Stimulated activated CD4-positive, alpha-beta T cell treated with anti-CD3 and anti-CD28 coated beads, Interleukin-12 subunit alpha, Interleukin-12 subunit beta, amount 100 ng/mL, for 48 hours (primary cell): ENCODE measurements at regions not wholly inside any gene's neighbourhood (a gene's known extent, or its start where the extent isn't known, plus 50 kb on each side); places are given as distances from the start of the nearest gene placed in this dataset.

Source experiments
- DNase-seq, 3 donors: peaks; one replicate each; pipeline ENCODE4 v3.0.0-alpha.2; 2020; ENCODE audit warnings: low read depth in 2 of 3, low spot score in 1 of 3

DNA sequence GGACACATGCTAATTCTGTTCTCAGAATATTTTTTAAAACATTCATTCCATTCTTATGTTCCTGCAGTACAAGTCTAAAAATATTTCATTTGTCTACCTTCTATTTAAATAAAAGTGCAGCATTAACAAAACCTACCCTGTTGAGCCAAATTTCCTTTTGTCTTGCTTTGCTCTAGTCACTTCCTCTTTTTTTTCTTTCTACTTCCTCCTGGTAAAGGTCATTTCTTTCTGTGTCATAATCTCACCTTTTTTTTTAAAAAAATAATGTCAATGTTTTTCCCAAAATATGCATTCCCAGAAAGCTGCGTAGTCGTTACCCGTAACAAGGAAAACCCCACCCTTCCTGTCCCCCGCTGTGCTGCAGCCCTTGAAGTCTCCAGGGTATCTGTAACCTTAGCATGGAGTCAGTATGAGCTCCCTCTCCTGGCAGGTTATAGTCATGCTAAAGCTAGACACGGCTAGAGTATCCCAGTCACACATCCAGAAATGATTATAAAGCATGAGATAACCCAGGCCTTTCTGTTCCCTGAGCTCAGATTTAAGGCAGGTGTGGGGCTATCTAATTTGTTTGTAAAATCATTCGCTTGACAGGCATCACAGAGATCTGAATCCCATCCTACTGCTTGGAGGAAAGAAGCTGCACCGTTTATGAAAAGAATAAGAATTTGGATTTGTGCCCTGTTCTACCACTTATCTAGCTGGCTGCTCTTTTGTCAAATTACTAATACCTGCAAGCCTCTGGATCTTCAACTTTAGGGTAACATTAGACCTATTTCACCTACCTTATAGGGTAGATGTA lies 51.1 kb upstream of the EED start:
- DNase-seq, result peak; percentile 43 to 73 (median 43)

DNA sequence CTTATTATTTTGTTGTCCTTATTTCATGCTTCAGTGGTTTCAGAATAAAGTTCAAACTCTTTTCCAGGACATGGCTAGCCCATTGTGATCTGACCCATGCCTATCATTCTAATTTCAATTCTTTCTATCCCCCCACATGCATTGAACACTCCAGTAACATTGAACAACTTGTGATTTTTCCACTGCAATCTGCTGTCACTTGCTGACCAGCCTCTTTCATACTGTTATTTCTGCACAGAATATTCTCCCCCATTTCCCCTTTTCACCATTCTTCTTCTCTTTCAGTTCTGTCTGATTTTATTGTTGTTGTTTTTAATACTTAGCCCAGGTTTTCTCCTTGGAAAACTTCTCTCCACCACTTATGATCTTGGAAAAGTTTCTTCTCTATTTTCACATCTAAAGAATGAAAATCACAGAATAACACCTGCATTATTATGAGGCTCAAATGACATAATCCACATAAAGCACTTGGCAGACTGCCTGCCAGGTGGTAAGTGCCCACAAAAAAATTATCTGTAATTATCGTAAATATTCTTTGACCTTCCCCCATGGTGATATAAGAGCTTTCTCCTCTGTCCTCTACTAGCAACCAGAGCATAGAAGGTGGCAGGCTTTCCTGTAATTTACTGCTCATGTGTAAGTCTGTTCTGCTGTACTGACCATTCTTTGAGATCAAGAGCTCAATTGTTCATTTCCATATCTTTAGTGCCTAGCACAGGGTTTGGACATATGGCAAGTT lies 51.9 kb upstream of the EED start:
- DNase-seq, result no peak

DNA sequence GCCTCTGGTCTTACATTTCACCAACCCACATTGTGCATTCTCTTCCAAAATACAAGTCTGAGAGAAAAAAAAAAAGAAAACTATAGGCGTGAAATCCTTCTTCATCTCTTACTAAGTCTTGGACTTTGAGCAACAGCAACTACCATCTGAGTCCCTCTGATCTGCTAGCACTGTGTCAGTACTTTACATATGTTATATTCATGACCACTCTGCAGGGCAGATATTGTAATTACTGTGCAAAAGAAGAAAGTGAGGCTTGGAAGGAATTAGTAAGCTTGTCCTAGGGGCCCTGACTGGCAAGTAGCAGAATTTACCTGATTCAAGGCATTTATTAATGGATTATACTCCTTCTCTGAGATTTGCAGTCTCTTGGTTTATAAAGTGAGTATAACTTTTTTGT lies 52.7 kb upstream of the EED start:
- no peak for DNase-seq

DNA sequence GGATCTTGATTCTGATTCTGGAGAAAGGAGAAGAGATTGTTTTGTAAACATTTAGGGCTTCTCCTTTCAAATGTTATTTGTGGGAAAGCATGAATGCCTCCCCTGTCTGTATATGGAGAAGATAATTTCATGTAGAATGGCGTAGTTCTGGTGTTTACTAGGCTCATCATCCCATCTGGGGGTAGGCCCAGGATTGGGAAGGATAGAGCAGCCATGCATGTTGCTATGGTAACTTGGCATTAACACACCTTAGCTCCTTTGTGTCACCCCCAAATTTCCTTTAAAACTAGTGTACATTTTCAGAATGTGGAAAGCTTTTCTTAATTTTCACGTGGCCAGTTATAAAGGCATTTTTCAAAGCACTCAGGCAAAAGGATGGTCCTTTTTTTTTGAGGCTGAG lies 57.5 kb upstream of the EED start:
- DNase-seq, result no peak

DNA sequence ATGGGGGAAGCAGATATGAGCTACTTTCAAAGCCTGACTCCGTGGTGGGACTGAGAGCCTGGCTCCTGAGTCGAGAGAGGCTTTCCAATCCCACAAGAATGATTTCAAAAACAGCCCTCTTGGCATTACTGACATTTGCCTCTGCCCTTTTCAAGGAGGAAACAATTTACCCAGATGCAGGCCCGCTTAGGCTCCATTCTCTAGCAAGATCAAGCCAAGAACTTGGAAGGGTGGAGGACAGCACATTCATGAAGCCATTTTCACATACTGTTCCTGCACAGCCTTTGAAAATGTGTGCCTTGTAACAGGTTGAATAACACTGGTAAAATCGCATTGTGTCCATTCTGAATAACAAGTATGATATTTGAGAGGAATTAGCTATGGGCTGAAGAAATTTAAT lies 58.2 kb upstream of the EED start:
- DNase-seq, result no peak

DNA sequence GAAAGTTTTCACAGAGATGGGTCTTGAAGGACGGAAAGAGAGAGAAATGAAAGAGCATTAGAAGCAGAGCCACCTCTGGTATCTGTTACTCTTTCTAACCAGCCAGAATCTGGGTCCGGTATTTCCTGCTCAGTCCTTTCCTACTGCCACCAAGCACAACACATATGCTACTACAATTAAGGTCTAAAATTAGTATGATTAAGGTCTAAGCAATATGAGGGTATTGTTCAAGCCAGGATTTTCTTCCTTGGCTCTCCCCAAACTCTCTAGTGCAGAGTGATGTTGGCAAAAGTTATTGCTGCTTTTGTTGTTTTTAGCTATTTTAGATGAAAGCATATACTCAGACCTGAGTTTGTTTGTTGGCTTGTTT lies 59.2 kb upstream of the EED start:
- no peak for DNase-seq

DNA sequence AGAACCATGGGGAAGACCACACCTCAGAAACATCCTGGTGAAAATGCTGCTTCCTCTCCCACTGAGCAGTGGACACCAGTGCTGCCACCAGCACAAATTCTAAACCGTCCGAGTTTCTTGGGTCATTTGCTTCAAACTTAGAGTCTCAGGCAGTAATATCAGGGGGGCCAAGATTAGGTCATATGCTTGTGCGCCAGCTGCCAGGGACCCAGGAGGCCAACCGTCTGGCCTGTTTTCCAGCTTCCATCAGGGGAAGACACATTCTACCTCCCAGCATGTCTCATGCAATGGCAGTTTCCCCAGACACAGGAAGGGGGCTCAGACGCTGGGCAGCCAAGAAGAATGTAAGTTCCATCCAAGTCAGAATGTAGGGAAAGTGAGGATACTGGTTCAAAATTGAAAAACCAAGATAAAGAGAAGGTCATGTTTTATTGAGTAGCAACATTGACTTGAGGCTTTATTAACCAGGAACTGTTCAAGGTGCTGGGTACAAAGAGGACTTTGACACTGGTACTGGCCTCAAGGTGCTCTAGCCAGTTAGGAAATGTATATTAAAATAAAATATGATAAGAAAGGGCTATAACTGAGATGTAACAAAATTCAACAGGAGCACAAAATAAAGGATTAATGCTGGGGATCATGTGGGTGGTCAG lies 59.7 kb upstream of the EED start:
- DNase-seq, result no peak

DNA sequence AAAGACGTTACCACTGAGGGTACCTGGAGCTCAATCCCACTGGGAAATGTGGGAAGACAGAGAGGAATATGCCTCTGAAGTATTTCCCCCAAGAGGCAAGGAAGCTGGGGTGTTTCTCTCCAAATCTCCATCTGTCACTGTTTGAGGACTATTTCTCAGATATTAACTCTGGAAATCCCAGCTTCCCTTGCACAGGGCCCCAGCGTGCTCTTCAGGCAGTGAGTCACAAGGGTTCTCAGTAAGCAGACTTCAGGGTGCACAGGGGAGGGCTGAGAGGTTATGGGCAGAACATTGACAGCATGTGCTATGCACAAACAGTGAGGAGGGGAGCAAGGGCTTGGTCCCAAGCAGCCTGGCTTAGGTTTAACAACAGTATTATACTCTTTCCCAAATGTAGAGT lies 60.9 kb upstream of the EED start:
- DNase-seq, result peak in 2 of 3 donors; percentile 32 to 34

DNA sequence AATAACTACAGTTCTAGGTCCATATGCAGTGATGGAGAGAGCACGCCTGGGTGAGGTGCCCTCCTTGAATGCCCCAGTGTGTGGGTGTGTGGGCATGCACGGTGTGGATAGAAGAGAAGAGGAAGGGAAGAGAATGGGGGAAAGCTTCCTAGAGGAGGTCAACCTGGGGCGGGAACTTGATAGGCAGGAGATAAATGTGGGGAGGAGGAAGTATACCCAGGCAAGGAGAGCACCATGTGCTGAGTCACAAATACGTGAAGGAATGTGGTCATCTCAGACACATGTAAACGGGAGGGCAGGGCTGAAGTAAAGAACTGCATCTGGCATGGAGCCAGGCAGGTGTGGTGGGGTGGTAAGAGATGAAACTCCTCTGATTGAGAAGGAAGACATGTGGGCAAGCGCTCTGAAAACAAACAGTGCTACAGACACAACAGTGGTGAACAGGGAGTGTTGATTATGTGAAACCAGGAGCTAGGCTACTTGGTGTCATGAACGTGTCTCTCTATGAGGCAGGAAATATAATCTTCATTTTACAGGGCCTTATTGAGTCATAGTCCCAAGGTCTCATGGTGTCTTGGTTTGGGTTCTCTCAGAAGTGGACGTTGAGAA lies 61.5 kb upstream of the EED start:
- DNase-seq, result peak; percentile 65 to 72 (median 68)

DNA sequence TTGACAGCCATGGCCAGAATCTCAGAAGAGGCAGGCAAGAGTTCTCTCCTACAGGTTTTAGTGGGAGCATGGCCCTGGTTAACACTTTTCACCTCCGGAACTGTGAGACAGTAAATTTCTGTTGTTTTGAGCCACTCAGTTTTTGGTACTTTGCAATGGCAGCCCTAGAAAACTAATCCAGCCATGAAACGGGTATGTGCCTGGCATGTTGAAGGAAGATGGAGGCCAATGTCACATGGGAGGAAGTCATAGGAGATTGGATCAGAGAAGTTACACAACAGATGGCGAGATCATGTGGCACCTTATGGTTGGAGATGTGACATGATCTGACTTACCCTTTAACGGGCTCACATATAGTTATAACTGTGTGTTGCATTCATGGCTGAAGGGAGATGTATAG lies 63.2 kb upstream of the EED start:
- no peak for DNase-seq

DNA sequence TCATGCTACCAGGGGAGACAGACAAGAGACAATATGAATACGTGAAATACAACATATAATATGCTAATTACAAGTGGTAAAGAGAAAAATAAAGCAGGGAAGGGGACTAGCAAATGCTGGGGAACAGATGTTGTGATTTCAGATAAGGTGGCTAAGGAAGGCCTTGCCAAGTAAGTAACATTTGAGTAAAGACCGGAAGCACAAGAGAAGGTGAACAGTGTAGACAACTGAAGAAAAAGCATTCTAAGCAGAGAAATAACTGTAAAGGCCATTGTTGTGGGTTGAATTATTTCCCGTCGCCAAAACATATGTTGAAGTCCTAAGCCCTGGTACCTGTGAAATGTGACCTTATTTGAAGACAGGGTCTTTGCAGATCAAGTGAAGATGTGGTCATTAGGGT lies 63.7 kb upstream of the EED start:
- no peak for DNase-seq

DNA sequence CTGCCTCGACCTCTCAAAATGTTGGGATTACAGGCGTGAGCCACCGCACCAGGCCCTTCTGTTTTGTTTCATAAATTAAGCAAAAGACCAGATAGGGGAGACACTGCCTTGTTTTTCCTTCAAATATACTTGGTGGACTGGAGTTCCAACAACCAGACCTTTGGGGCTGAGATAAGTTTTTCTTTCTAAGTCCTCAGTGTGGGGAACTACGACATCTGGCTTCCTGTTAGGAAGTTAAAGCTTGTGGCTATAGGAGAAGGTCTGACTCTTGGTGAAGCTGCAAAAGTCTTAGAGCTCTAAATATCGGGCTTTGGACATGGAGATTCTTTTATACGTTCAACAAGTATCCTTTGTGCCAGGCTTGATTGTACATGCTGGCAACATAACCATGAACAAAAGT lies 64.1 kb upstream of the EED start:
- no peak for DNase-seq

DNA sequence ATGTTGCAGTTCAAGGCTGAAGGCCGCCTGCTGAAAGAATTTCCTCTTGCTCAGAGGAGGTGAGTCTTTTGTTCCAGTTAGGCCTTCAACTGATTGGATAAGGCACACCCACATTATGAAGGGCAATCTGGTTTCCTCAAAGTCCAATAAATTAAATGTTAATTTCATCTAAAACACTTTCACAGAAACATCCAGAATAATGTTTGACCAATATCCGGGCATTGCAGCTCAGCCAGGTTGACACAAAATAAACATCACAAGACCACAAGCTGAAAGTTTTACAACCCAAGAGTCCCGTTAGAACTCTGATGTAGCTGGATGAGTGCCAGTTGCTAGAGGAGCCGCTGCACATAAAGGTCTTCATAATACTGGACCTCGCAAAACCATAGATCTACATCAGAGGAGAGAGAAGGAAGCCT lies 64.9 kb upstream of the EED start:
- no peak for DNase-seq

DNA sequence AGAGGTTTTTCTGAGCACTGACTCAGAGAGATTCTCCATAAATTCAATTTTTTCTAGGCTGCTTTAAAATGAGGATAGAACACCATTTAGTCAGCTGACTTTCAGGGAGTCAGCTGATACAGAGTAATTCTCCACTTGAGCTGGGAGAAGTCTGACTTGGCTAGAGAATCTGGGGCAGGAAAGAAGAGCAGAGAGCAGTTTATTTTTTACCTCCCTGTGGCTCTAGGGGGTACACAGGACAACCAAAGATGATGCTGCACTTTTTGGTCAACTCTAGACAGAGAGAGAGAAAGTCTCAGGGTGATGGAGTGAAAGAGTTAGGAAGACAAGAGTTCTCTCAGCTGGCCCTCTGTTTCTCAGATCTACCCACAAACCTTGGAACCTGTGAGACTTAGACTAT lies 67.3 kb upstream of the EED start:
- no peak for DNase-seq

DNA sequence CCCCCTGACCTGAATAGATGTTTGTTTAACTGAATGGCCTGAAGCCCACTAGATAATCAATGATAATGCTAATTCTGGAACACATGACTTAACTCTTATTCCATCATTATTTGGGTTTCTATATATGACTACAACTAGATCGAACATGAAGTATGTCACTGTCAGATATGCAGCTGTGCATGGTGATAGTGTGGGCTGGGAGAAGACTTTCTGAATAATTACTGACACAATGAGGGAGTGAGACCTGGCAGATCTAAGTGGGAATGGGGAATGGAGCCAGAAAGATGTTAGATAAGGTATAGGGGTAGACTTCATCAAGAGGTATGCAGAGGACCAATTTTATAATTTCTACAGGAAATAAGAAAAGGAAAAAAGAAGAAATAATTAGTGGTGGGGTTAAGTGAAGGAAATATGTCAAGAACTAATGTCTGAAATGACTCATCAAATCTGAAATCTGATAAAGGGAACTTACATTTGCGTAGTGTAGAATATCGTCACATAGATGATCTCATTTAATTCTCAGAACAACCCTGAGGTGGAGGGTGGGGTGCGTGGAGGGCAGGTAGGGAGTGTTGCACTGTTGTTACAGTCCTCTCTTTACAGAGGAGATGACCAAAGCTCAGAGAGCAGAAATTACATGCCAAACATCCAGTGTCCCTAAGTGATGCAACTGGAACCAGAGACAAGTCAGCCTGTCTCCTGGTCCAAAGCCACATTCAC lies 68.2 kb upstream of the EED start:
- DNase-seq, result peak; percentile 38 to 56 (median 40)

DNA sequence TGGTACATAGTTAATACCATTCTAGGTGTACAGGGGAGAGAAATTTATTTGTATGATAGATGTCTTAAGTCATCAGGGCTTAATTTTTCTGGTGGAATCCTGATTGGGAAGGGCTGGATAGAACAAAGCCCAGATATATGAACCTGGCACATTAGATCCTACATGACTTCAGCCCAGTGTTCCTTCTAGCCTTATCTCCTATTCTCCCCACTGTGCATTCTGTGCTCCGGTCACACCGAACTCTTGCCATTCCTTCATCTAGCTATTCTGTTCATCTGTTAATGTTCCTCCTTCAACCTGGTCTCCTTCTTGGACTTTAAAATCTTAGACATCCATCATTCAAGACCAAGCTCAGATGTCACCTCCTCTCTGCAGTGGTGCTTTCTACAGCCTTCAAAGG lies 68.9 kb upstream of the EED start:
- DNase-seq, result no peak

DNA sequence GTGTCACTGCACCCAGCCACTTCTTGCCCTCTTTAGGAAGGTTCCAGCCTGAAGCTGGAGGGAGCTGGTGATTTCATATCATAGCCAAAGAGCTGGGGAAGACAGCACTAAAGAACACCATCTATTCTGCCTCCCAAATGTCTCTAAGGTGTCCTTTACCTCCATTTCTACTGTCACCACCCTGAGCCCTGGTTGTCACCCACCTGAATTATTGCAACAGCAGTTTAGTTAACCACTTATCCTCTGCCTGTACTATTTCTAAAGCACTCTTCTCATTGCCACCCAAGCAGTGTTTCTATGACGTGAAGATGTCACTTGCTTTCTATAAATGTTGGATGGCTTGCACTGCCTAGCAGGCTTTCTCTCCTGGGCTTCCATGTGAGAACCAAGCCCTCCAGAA lies 69.4 kb upstream of the EED start:
- DNase-seq, result no peak

DNA sequence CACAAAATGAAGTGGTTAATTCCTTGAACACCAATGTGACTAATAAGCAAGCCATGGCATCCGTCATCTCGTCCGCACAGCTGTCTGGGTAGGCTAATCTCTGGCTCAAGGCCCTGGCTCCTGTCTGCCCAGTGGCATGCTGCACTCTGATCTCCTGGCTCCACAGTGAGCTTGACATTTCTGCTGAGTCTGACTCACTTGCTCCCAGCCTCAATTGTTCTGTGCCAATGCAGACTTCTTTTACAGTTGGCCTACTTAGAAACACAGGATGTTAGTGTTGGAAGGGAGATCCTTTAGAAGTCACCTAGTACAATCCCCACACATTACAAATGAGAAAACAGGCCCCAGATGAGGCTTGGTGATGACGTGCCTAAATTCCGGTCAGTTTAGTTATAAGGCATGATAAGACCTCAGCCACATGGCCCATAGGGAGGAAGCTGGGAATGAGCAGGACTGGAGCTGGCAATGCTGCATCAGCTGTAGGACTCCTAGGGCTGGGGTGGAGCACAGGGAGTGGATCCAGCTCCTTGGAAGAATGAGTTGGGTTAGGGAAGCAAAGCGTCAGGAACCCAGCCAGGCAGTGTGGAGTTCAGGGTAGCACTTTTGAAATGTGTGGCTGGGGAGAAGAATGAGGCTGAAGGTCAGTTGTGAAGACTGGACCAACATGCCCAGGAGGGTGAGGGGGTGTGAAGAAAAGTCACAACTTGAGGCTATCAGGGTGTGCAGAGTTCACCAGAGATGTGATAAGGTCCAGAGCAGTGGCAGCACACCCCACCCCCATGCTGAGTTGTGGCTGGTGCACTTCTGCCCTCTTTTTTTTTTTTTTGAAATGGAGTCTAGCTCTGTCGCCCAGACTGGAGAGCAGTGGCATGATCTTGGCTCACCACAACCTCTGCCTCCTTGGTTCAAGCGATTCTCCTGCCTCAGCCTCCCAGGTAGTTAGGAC lies 70.2 kb upstream of the EED start:
- DNase-seq, result no peak

DNA sequence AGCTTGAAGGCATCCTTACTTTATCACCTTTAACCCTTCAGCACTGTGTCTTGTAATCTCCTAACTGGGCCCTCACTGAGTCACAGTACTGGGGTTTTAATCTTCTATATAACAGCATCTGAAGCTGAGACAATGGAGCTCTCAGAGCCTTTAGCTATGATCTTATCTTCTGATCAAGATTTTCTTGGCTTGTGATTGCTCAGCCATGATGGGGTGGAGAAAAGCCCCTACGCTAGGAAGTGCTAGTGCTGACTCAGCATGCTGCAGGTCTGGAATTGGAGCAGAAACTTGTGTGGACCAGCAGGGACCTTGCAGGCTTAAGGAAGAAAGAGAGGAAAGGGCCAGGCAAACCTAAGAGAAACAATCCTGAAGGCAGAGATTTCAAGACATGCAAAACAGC lies 71.7 kb upstream of the EED start:
- no peak for DNase-seq

DNA sequence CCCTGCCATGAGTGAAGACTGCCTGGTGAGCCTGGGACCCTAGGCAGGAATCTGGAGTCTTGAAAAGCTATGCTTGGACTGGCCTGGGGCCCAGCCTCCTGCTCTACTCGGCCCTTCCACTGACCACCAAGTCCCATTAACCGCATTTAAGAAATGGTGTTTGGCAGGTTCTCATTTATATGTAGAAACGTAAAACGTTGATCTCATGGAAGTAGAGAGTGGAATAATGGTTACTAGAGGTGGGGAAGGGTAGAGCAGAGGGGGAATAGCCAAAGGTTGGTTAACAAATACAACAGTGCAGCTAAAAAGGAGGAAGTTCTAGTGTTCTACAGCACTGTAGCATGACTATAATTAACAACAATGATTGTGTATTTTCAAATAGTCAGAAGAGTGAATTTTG lies 72.9 kb upstream of the EED start:
- DNase-seq, result no peak
